GM12874 (cell line): ENCODE measurements at regions not wholly inside any gene's neighbourhood (a gene's known extent, or its start where the extent isn't known, plus 50 kb on each side); places are given as distances from the start of the nearest gene placed in this dataset.

ENCODE experiments used
- CTCF ChIP-seq: IDR thresholded peaks from 2 replicates; pipeline ENCODE4 v1.5.1; 2011; ENCODE audit warnings: low read depth, mild to moderate bottlenecking, control low read depth, low read length, moderate library complexity; ENCODE audit not compliant: insufficient read depth

- TF ChIP-seq CTCF = no peak
These were observed 127.4 kb upstream of the ANO5 start for GRCh38 chr11:22065472-22065871.

DNA sequence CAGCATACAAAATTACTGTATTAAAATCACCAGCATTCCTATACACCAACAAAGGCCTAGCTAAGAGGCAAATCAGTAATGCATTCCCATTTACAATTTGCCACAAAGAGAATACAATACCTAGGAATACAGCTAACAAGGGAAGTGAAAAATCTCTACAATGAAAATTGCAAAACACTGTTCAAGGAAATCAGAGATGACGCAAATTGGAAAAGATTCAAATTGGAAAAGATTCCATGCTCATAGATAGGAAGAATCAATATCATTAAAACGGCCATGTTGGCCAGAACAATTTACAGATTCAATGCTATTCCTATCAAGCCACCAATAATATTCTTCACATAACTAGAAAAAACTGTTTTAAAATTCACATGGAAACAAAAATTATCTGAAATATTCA is 123.0 kb upstream of the ANO5 start:
- no peak for TF ChIP-seq CTCF

GRCh38 chr11:22076271-22076930 is 116.5 kb upstream of the ANO5 start:
- TF ChIP-seq CTCF = no peak

DNA sequence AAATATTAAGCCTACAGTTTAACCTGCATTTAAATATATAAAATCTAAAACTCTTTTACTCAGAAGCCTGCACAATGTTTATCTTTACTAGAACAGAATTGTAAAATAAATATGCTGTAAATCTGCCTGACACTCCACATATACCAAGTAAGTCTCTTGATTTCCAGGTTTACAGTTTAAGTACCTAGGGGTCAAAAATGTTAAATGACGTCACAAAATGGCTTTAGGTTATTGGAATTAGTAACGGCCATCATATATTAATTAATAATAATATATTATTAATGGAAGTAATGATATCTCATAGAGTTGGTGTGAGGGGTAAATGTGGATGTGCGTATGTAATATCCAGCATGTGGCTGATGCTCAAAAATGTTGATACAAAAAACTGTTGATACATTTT is 114.8 kb upstream of the ANO5 start:
- TF ChIP-seq CTCF = no peak

- no peak for TF ChIP-seq CTCF
These were observed 113.6 kb upstream of the ANO5 start for GRCh38 chr11:22079133-22079872.

GRCh38 chr11:22082178-22082577 is 110.7 kb upstream of the ANO5 start:
- no peak for TF ChIP-seq CTCF

DNA sequence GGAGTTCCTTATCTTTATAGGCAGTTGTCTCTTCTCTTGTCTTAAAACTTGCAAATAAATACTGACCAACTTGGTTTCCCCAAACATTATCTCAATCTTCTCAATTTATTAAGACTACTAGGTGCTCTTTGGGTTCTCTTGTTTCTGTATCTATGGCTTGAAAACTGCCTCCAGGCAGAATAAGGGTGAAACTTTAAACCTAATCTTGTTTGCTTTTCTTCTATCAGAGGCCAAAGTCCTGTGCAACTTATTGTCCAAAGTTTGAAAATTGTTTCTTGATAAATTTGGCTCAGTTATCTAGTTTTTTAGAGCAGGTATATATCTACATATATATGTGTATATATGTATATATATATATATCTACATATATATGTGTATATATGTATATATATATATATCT is 110.1 kb upstream of the ANO5 start:
- no peak for TF ChIP-seq CTCF
